ENCODE measurements at regions not wholly inside any gene's neighbourhood (a gene's known extent, or its start where the extent isn't known, plus 50 kb on each side); places are given as distances from the start of the nearest gene placed in this dataset.

- TF ChIP-seq CTCF (IDR thresholded peaks at IDR 0.05) (no peak), POLR2A (IDR thresholded peaks at IDR 0.05) (no peak), POLR2AphosphoS5 (IDR thresholded peaks at IDR 0.05; ENCODE audit: insufficient read depth in 1 of 2, low read depth in 1 of 2) (no peak)
Observed at GRCh38 chr5:98064118-98064685, 709.3 kb upstream of the RGMB start.
